Astrocyte (in vitro differentiated cells and primary cell): ENCODE measurements at regions not wholly inside any gene's neighbourhood (a gene's known extent, or its start where the extent isn't known, plus 50 kb on each side); places are given as distances from the start of the nearest gene placed in this dataset.

ENCODE experiments used
- DNase-seq: peaks from one replicate; pipeline ENCODE4 v3.0.0-alpha.2; 2010; ENCODE audit warnings: low read depth
- FAIRE-seq: peaks from 2 replicates; lab custom pipeline; 2011; peaks lifted over from hg19 to GRCh38; lab: Jason Lieb, UNC
- H2AFZ ChIP-seq: 2 replicates; pipeline ENCODE4 v1.6.0; 2012; ENCODE audit warnings: low read depth, low read length, inconsistent platforms
- H3K27ac ChIP-seq: 2 replicates; pipeline ENCODE4 v1.5.1; 2011; ENCODE audit warnings: low read depth, low read length, inconsistent platforms
- H3K27me3 ChIP-seq: 2 replicates; pipeline ENCODE4 v1.6.0; 2011; ENCODE audit warnings: low read length, inconsistent platforms; ENCODE audit not compliant: insufficient read depth
- H3K36me3 ChIP-seq: 2 replicates; pipeline ENCODE4 v1.5.1; 2011; ENCODE audit warnings: low read length, inconsistent platforms; ENCODE audit not compliant: insufficient read depth
- H3K4me1 ChIP-seq: 2 replicates; pipeline ENCODE4 v1.5.1; 2011; ENCODE audit warnings: low read length, inconsistent platforms; ENCODE audit not compliant: insufficient read depth
- H3K4me2 ChIP-seq: 2 replicates; pipeline ENCODE4 v1.6.0; 2012; ENCODE audit warnings: low read length, inconsistent platforms
- H3K4me3 ChIP-seq: 2 replicates; pipeline ENCODE4 v1.5.1; 2011; ENCODE audit warnings: low read depth, mild to moderate bottlenecking, low read length, inconsistent platforms; ENCODE audit not compliant: insufficient read depth
- H3K79me2 ChIP-seq: 2 replicates; pipeline ENCODE4 v1.6.0; 2012; ENCODE audit warnings: mild to moderate bottlenecking, low read length, inconsistent platforms; ENCODE audit not compliant: insufficient read depth
- H3K9ac ChIP-seq: 2 replicates; pipeline ENCODE4 v1.6.0; 2012; ENCODE audit warnings: mild to moderate bottlenecking, low read length, inconsistent platforms
- H3K9me3 ChIP-seq: 2 replicates; pipeline ENCODE4 v1.5.1; 2012; ENCODE audit warnings: low read depth, mild to moderate bottlenecking, low read length, inconsistent platforms; ENCODE audit not compliant: insufficient read depth
- H4K20me1 ChIP-seq: 2 replicates; pipeline ENCODE4 v1.6.0; 2012; ENCODE audit warnings: low read length, inconsistent platforms; ENCODE audit not compliant: insufficient read depth
- H3K27ac Mint-ChIP-seq: one replicate; pipeline ENCODE4 v1.8.0; 2021; ENCODE audit warnings: mild to moderate bottlenecking, mixed read lengths; ENCODE audit not compliant: unreplicated experiment
- H3K27me3 Mint-ChIP-seq: one replicate; pipeline ENCODE4 v1.8.0; 2021; ENCODE audit warnings: low read depth, mixed read lengths; ENCODE audit not compliant: unreplicated experiment
- H3K36me3 Mint-ChIP-seq: one replicate; pipeline ENCODE4 v1.8.0; 2021; ENCODE audit warnings: low read depth, mixed read lengths; ENCODE audit not compliant: unreplicated experiment
- H3K4me1 Mint-ChIP-seq: one replicate; pipeline ENCODE4 v1.8.0; 2021; ENCODE audit warnings: low read depth, mixed read lengths; ENCODE audit not compliant: unreplicated experiment
- H3K4me3 Mint-ChIP-seq: one replicate; pipeline ENCODE4 v1.8.0; 2021; ENCODE audit warnings: mild to moderate bottlenecking, moderate library complexity, mixed read lengths; ENCODE audit not compliant: unreplicated experiment
- H3K9me3 Mint-ChIP-seq: one replicate; pipeline ENCODE4 v1.8.0; 2021; ENCODE audit warnings: mild to moderate bottlenecking, mixed read lengths; ENCODE audit not compliant: unreplicated experiment
- CTCF ChIP-seq: IDR thresholded peaks from 2 replicates; pipeline ENCODE4 v1.5.1; 2011; ENCODE audit warnings: low read depth, mild to moderate bottlenecking, inconsistent platforms, low read length, moderate library complexity; ENCODE audit not compliant: insufficient read depth
- EZH2 ChIP-seq: IDR thresholded peaks from 2 replicates; pipeline ENCODE4 v1.6.1; 2012; ENCODE audit warnings: mild to moderate bottlenecking, low read length, inconsistent platforms; ENCODE audit not compliant: insufficient read depth

DNA sequence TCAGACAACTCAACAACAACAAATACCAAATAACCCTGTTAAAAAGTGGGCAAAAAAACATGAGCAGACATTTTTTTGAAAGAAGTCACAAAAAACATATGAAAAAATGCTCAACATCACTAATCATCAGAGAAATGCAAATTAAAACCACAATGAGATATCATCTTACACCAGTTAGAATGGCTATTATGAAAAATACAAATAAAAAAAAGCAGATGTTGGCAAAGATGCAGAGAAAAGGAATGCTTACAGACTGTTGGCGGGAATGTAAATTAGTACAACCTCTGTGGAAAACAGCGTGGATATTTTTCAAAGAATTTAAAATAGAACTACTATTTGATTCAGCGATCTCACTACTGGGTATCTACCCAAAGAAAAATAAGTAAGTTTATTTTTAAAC, 114.0 kb downstream of the SLC38A4 start:
- Mint-ChIP-seq H3K4me3 (no peak overlapping the region), H3K4me1 (no peaks in the 10 kb centered on the region), H3K9me3 (peaks cover 6% of the 10 kb centered on the region), H3K27me3 (no peaks in the 10 kb centered on the region), H3K27ac (no peak overlapping the region), H3K36me3 (no peaks in the 10 kb centered on the region)
- H3K4me1 ChIP-seq: no peaks in the 10 kb centered on the region
- TF ChIP-seq CTCF: no peak
- no peak for TF ChIP-seq EZH2
- H3K27me3 ChIP-seq: no peaks in the 10 kb centered on the region
- FAIRE-seq (no peak), DNase-seq (peak; percentile 23)
- H4K20me1 ChIP-seq: no peaks in the 10 kb centered on the region
- H3K9ac ChIP-seq: no peak overlapping the region
- H3K4me2 ChIP-seq: no peak overlapping the region
- H2AFZ ChIP-seq: no peak overlapping the region
- no peak overlapping the region for H3K27ac ChIP-seq
- no peaks in the 10 kb centered on the region for H3K36me3 ChIP-seq
- H3K79me2 ChIP-seq: no peaks in the 10 kb centered on the region
- H3K4me3 ChIP-seq: no peak overlapping the region
- no peaks in the 10 kb centered on the region for H3K9me3 ChIP-seq

GRCh38 chr12:46710125-46710743, 115.6 kb downstream of the SLC38A4 start:
- DNase-seq (no peak), FAIRE-seq (no peak)
- Mint-ChIP-seq H3K4me1 (no peaks in the 10 kb centered on the region), H3K36me3 (no peaks in the 10 kb centered on the region), H3K27me3 (no peaks in the 10 kb centered on the region), H3K27ac (no peak overlapping the region), H3K9me3 (peaks cover 3% of the 10 kb centered on the region), H3K4me3 (no peak overlapping the region)
- TF ChIP-seq EZH2 (no peak), CTCF (no peak)
- Histone ChIP-seq H3K9ac (no peak overlapping the region), H3K27me3 (no peaks in the 10 kb centered on the region), H3K9me3 (no peaks in the 10 kb centered on the region), H3K4me2 (no peak overlapping the region), H2AFZ (no peak overlapping the region), H3K27ac (no peak overlapping the region), H3K36me3 (no peaks in the 10 kb centered on the region), H3K79me2 (no peaks in the 10 kb centered on the region), H3K4me1 (no peaks in the 10 kb centered on the region), H4K20me1 (no peaks in the 10 kb centered on the region), H3K4me3 (no peak overlapping the region)

GRCh38 chr12:46702581-46703344, 123.0 kb downstream of the SLC38A4 start:
- no peaks in the 10 kb centered on the region for H4K20me1 ChIP-seq
- H3K4me1 ChIP-seq: no peaks in the 10 kb centered on the region
- peak overlapping the region; percentile 31 for H3K4me2 ChIP-seq
- Mint-ChIP-seq H3K36me3 (no peaks in the 10 kb centered on the region), H3K27me3 (no peaks in the 10 kb centered on the region), H3K4me3 (no peak overlapping the region), H3K9me3 (no peaks in the 10 kb centered on the region), H3K4me1 (peaks cover 7% of the 10 kb centered on the region), H3K27ac (peak overlapping the region; percentile 4)
- H3K27ac ChIP-seq: no peak overlapping the region
- H3K36me3 ChIP-seq: no peaks in the 10 kb centered on the region
- H3K79me2 ChIP-seq: no peaks in the 10 kb centered on the region
- no peak overlapping the region for H3K9ac ChIP-seq
- no peak overlapping the region for H3K4me3 ChIP-seq
- no peaks in the 10 kb centered on the region for H3K9me3 ChIP-seq
- no peaks in the 10 kb centered on the region for H3K27me3 ChIP-seq
- TF ChIP-seq CTCF (no peak), EZH2 (no peak)
- DNase-seq: peak; percentile 61
- FAIRE-seq: peak; percentile 47
- H2AFZ ChIP-seq: no peak overlapping the region
